ENCODE measurements at regions not wholly inside any gene's neighbourhood (a gene's known extent, or its start where the extent isn't known, plus 50 kb on each side); places are given as distances from the start of the nearest gene placed in this dataset.
A peak's percentile ranks its signal among the peaks of the same experiment; 100 is the strongest.

- H3K4me3 ChIP-seq (ENCODE audit: low read depth, low read length): no peak overlapping the region
- DNase-seq (ENCODE audit: low read depth): no peak
- TF ChIP-seq CTCF (IDR thresholded peaks at IDR 0.05; ENCODE audit: insufficient read depth, low read depth, low read length, missing control alignments): no peak
These were observed 78.3 kb upstream of the POLG start for GRCh38 chr15:89412905-89413411.

GRCh38 chr15:89410039-89410435 lies 75.4 kb upstream of the POLG start:
- H3K4me3 ChIP-seq (ENCODE audit: low read depth, low read length): no peak overlapping the region
- TF ChIP-seq CTCF (IDR thresholded peaks at IDR 0.05; ENCODE audit: insufficient read depth, low read depth, low read length, missing control alignments): no peak
- DNase-seq (ENCODE audit: low read depth): no peak

GRCh38 chr15:89409184-89410038 lies 74.8 kb upstream of the POLG start:
- H3K4me3 ChIP-seq (ENCODE audit: low read depth, low read length): no peak overlapping the region
- no peak for DNase-seq (ENCODE audit: low read depth)

GRCh38 chr15:89408372-89409183 lies 74.0 kb upstream of the POLG start:
- peak overlapping the region; percentile 22 for H3K4me3 ChIP-seq (ENCODE audit: low read depth, low read length)
- no peak for TF ChIP-seq CTCF (IDR thresholded peaks at IDR 0.05; ENCODE audit: insufficient read depth, low read depth, low read length, missing control alignments)

More at GRCh38 chr15:89409184-89410038, 74.8 kb upstream of the POLG start:
- TF ChIP-seq CTCF (IDR thresholded peaks at IDR 0.05; ENCODE audit: insufficient read depth, low read depth, low read length, missing control alignments): no peak

GRCh38 chr15:89406940-89407607 lies 72.5 kb upstream of the POLG start:
- H3K4me3 ChIP-seq (ENCODE audit: low read depth, low read length): no peak overlapping the region
- DNase-seq (ENCODE audit: low read depth): no peak
- TF ChIP-seq CTCF (IDR thresholded peaks at IDR 0.05; ENCODE audit: insufficient read depth, low read depth, low read length, missing control alignments): no peak

More at GRCh38 chr15:89408372-89409183, 74.0 kb upstream of the POLG start:
- DNase-seq (ENCODE audit: low read depth): no peak

- H3K4me3 ChIP-seq (ENCODE audit: low read depth, low read length): no peak overlapping the region
- TF ChIP-seq CTCF (IDR thresholded peaks at IDR 0.05; ENCODE audit: insufficient read depth, low read depth, low read length, missing control alignments): no peak
- DNase-seq (ENCODE audit: low read depth): no peak
These were observed 71.8 kb upstream of the POLG start for GRCh38 chr15:89406218-89406939.

All from GM12865 (cell line).